ENCODE measurements at regions not wholly inside any gene's neighbourhood (a gene's known extent, or its start where the extent isn't known, plus 50 kb on each side); places are given as distances from the start of the nearest gene placed in this dataset.
A peak's percentile ranks its signal among the peaks of the same experiment; 100 is the strongest.

- peak in 2 of 4 donors; percentile 8 for DNase-seq (ENCODE audit: low read depth in 4 of 4, low spot score in 3 of 4)
Observed at GRCh38 chr16:63372815-63373214, 1336.6 kb upstream of the CDH8 start.

GRCh38 chr16:63372283-63372682 lies 1336.0 kb upstream of the CDH8 start:
- no peak for DNase-seq (ENCODE audit: low read depth in 4 of 4, low spot score in 3 of 4)

GRCh38 chr16:63365649-63366304 lies 1329.5 kb upstream of the CDH8 start:
- DNase-seq (ENCODE audit: low read depth in 4 of 4, low spot score in 3 of 4) = no peak

- DNase-seq (ENCODE audit: low read depth in 4 of 4, low spot score in 3 of 4) = no peak
Observed at GRCh38 chr16:63363738-63364137, 1327.5 kb upstream of the CDH8 start.

- peak; percentile 16 to 28 (median 20) for DNase-seq (ENCODE audit: low read depth in 4 of 4, low spot score in 3 of 4)
Observed at GRCh38 chr16:63361032-63361624, 1324.9 kb upstream of the CDH8 start.

- no peak for DNase-seq (ENCODE audit: low read depth in 4 of 4, low spot score in 3 of 4)
Observed at GRCh38 chr16:63349961-63350360, 1313.7 kb upstream of the CDH8 start.

GRCh38 chr16:63346000-63346399 lies 1309.8 kb upstream of the CDH8 start:
- no peak for DNase-seq (ENCODE audit: low read depth in 4 of 4, low spot score in 3 of 4)

- DNase-seq (ENCODE audit: low read depth in 4 of 4, low spot score in 3 of 4) = no peak
Observed at GRCh38 chr16:63337264-63337663, 1301.0 kb upstream of the CDH8 start.

- DNase-seq (ENCODE audit: low read depth in 4 of 4, low spot score in 3 of 4) = no peak
Observed at GRCh38 chr16:63331111-63331510, 1294.9 kb upstream of the CDH8 start.

- no peak for DNase-seq (ENCODE audit: low read depth in 4 of 4, low spot score in 3 of 4)
Observed at GRCh38 chr16:63326736-63327339, 1290.6 kb upstream of the CDH8 start.

GRCh38 chr16:63323722-63324705 lies 1287.8 kb upstream of the CDH8 start:
- DNase-seq (ENCODE audit: low read depth in 4 of 4, low spot score in 3 of 4) = no peak

GRCh38 chr16:63323055-63323454 lies 1286.8 kb upstream of the CDH8 start:
- no peak for DNase-seq (ENCODE audit: low read depth in 4 of 4, low spot score in 3 of 4)

GRCh38 chr16:63315229-63315628 lies 1279.0 kb upstream of the CDH8 start:
- no peak for DNase-seq (ENCODE audit: low read depth in 4 of 4, low spot score in 3 of 4)

- no peak for DNase-seq (ENCODE audit: low read depth in 4 of 4, low spot score in 3 of 4)
Observed at GRCh38 chr16:63312346-63312745, 1276.1 kb upstream of the CDH8 start.

GRCh38 chr16:63311313-63311712 lies 1275.1 kb upstream of the CDH8 start:
- DNase-seq (ENCODE audit: low read depth in 4 of 4, low spot score in 3 of 4) = no peak

- DNase-seq (ENCODE audit: low read depth in 4 of 4, low spot score in 3 of 4) = no peak
Observed at GRCh38 chr16:63302811-63303210, 1266.6 kb upstream of the CDH8 start.

GRCh38 chr16:63301349-63301748 lies 1265.1 kb upstream of the CDH8 start:
- DNase-seq (ENCODE audit: low read depth in 4 of 4, low spot score in 3 of 4) = no peak

GRCh38 chr16:63298993-63299392 lies 1262.8 kb upstream of the CDH8 start:
- DNase-seq (ENCODE audit: low read depth in 4 of 4, low spot score in 3 of 4) = no peak

GRCh38 chr16:63292036-63292435 lies 1255.8 kb upstream of the CDH8 start:
- DNase-seq (ENCODE audit: low read depth in 4 of 4, low spot score in 3 of 4) = no peak

- peak; percentile 18 to 30 (median 26) for DNase-seq (ENCODE audit: low read depth in 4 of 4, low spot score in 3 of 4)
Observed at GRCh38 chr16:63289834-63290460, 1253.7 kb upstream of the CDH8 start.

- no peak for DNase-seq (ENCODE audit: low read depth in 4 of 4, low spot score in 3 of 4)
Observed at GRCh38 chr16:63287401-63287800, 1251.2 kb upstream of the CDH8 start.

All from right renal pelvis (tissue), 4 donors.